Left ventricle myocardium inferior (tissue), 1 donor: ENCODE measurements at regions not wholly inside any gene's neighbourhood (a gene's known extent, or its start where the extent isn't known, plus 50 kb on each side); places are given as distances from the start of the nearest gene placed in this dataset.

Experiments used
- DNase-seq: peaks from one replicate; pipeline ENCODE4 v3.0.0-alpha.2; 2020
- H3K27ac ChIP-seq: fragments of 200-600 bp; replicated peaks from 2 replicates; pipeline ENCODE4 v1.8.0; 2021
- H3K27me3 ChIP-seq: fragments of 200-600 bp; 2 replicates; pipeline ENCODE4 v1.8.0; 2021; ENCODE audit warnings: low read depth
- H3K36me3 ChIP-seq: fragments of 200-600 bp; 2 replicates; pipeline ENCODE4 v1.8.0; 2021
- H3K4me1 ChIP-seq: fragments of 200-600 bp; 2 replicates; pipeline ENCODE4 v1.8.0; 2021
- H3K4me3 ChIP-seq: fragments of 200-600 bp; 2 replicates; pipeline ENCODE4 v1.8.0; 2021; ENCODE audit warnings: mild to moderate bottlenecking, moderate library complexity
- H3K9me3 ChIP-seq: fragments of 200-600 bp; replicated peaks from 2 replicates; pipeline ENCODE4 v1.8.0; 2021
- CTCF ChIP-seq: fragments of 200-600 bp; IDR thresholded peaks from 2 replicates; pipeline ENCODE4 v1.8.0; 2021; ENCODE audit warnings: antibody characterized with exemption, mild to moderate bottlenecking, borderline replicate concordance
- intact Hi-C: fragments of 100-400 bp; cut with micrococcal nuclease; formaldehyde crosslinking; loops from one replicate; pipeline ENCODE4 v1.11.0; 2022
- donor health status: DM: no; HTN: yes; CAD: no; lungs with severe emphysema.

DNA sequence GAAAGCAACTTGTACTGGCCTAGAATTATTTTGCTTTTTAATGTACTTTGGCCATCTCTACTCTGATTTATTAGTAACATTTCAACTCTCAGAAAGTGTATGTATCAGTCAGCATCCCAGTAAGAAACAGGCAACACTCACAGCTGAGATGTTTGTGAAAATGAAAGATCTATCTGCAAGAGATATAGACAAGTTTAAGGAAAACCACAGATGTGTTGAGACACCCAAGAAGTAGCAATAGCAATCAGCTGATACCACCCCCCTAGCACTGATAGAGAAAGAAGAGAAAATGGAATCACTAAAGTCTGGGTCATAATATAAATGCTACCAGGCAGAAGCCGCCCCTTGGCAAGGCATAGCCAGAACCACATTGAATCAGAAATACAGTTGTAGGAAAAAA lies 372.0 kb downstream of the ARAP2 start:
- H3K4me1 ChIP-seq: no peaks in the 10 kb centered on the region
- DNase-seq: no peak
- H3K9me3 ChIP-seq: no peaks in the 10 kb centered on the region
- no peak overlapping the region for H3K27ac ChIP-seq
- H3K36me3 ChIP-seq: no peaks in the 10 kb centered on the region
- no peaks in the 10 kb centered on the region for H3K27me3 ChIP-seq
- no peak overlapping the region for H3K4me3 ChIP-seq
- intact Hi-C loops: no loop called here
- no peak for TF ChIP-seq CTCF

- intact Hi-C loops: no loop called here
- no peaks in the 10 kb centered on the region for H3K36me3 ChIP-seq
These were observed 364.8 kb downstream of the ARAP2 start for GRCh38 chr4:35879479-35879878.

GRCh38 chr4:35883108-35883507 lies 361.2 kb downstream of the ARAP2 start:
- H3K4me1 ChIP-seq: no peaks in the 10 kb centered on the region
- intact Hi-C loops: no loop called here
- no peak overlapping the region for H3K27ac ChIP-seq
- peaks cover 8% of the 10 kb centered on the region for H3K9me3 ChIP-seq
- H3K27me3 ChIP-seq: no peaks in the 10 kb centered on the region
- DNase-seq: no peak
- no peak overlapping the region for H3K4me3 ChIP-seq
- no peak for TF ChIP-seq CTCF
- no peaks in the 10 kb centered on the region for H3K36me3 ChIP-seq

More at GRCh38 chr4:35879479-35879878, 364.8 kb downstream of the ARAP2 start:
- no peak for TF ChIP-seq CTCF
- H3K27ac ChIP-seq: no peak overlapping the region
- H3K27me3 ChIP-seq: no peaks in the 10 kb centered on the region
- DNase-seq: no peak
- H3K9me3 ChIP-seq: no peaks in the 10 kb centered on the region
- H3K4me1 ChIP-seq: no peaks in the 10 kb centered on the region
- no peak overlapping the region for H3K4me3 ChIP-seq

DNA sequence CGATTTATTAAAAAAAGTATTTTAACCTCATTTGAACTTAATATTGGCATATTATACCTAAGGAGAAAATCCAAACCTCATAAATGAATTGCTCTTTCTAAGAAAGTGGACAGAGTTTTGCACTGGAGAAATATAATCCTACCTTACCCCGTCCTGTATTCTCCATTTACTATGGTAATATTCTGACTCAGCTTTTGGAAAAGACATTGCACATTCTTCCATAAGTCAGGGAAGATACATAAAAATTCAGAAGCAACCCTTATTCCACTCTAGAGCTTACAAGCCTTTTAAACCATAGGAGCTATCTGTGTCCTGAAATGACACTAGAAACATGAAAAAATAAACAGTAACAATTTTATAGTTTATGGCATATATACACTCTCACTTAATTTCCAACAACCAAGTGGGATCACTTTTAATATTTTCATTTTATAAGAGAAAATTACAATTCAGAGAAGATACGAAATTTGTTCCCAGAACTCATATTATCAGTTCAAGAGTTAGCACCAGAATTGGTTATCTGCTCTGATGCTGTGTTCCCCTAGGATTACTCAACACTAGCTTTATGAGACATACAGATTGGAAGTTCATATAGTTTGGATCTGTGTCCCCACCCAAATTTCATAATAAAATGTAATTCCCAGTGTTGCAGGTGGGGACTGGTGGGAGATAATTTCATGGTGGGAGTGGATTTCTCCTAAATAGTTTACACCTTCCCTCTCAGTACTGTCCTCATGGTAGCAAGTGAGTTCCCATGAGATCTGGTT lies 359.4 kb downstream of the ARAP2 start:
- Histone ChIP-seq H3K27me3 (no peaks in the 10 kb centered on the region), H3K27ac (no peak overlapping the region), H3K4me3 (no peak overlapping the region), H3K36me3 (no peaks in the 10 kb centered on the region), H3K9me3 (peaks cover 8% of the 10 kb centered on the region), H3K4me1 (no peaks in the 10 kb centered on the region)
- DNase-seq: no peak
- no peak for TF ChIP-seq CTCF
- intact Hi-C loops: no loop called here

- DNase-seq: no peak
- Histone ChIP-seq H3K4me3 (no peak overlapping the region), H3K27ac (no peak overlapping the region), H3K36me3 (no peaks in the 10 kb centered on the region), H3K27me3 (no peaks in the 10 kb centered on the region), H3K9me3 (peaks cover 19% of the 10 kb centered on the region), H3K4me1 (no peaks in the 10 kb centered on the region)
- intact Hi-C loops: no loop called here
- no peak for TF ChIP-seq CTCF
These were observed 346.5 kb downstream of the ARAP2 start for GRCh38 chr4:35897808-35898207.
